Right lobe of liver (tissue), 4 donors: ENCODE measurements at regions not wholly inside any gene's neighbourhood (a gene's known extent, or its start where the extent isn't known, plus 50 kb on each side); places are given as distances from the start of the nearest gene placed in this dataset.

ENCODE experiments used
- CTCF ChIP-seq, 4 donors: fragments of 200-600 bp in 3 of 4; fragments of 450-650 bp in 1 of 4; IDR thresholded peaks; one replicate each; pipeline versions ENCODE4 v1.5.1 to v1.8.0; 2016 to 2022; ENCODE audit warnings: antibody characterized with exemption in 4 of 4, mild to moderate bottlenecking in 2 of 4
- POLR2A ChIP-seq: fragments of 450-650 bp; IDR thresholded peaks from one replicate; pipeline ENCODE4 v1.6.1; 2017; ENCODE audit warnings: antibody characterized with exemption, mild to moderate bottlenecking
- donor health status: DM: no; HTN: no; CAD: no.
- donor health status: DM: no; HTN: no; CAD: no.
- donor health status: DM: no; HTN: yes; CAD: no.

- TF ChIP-seq CTCF (IDR thresholded peaks at IDR 0.05) (no peak), POLR2A (no peak)
These were observed 756.2 kb upstream of the TENM4 start for GRCh38 chr11:80196932-80197554.
